GM13976 (cell line): ENCODE measurements at regions not wholly inside any gene's neighbourhood (a gene's known extent, or its start where the extent isn't known, plus 50 kb on each side); places are given as distances from the start of the nearest gene placed in this dataset.

Experiments
- DNase-seq: peaks from one replicate; pipeline ENCODE4 v3.0.0; 2012; ENCODE audit warnings: low spot score
- CTCF ChIP-seq: IDR thresholded peaks from 2 replicates; pipeline ENCODE4 v1.5.1; 2012; ENCODE audit warnings: borderline replicate concordance, mild to moderate bottlenecking; ENCODE audit not compliant: insufficient read depth; ENCODE audit errors: extremely low read depth, missing control alignments, control extremely low read depth
- in situ Hi-C: fragments of 300-500 bp; cut with MboI; formaldehyde crosslinking; loops from one replicate; pipeline ENCODE4 v1.12.0; 2022; ENCODE audit warnings: low sequenced_read_pairs, mixed read lengths, inconsistent platforms; ENCODE audit not compliant: unreplicated experiment

- no peak for TF ChIP-seq CTCF
- in situ Hi-C loops, result no loop called here
- DNase-seq, result no peak
Measured at GRCh38 chr21:15433091-15433490, 296.7 kb upstream of the USP25 start.

- no peak for TF ChIP-seq CTCF
- in situ Hi-C loops, result no loop called here
Measured at GRCh38 chr21:15434163-15434905, 295.4 kb upstream of the USP25 start.

GRCh38 chr21:15436031-15436430, 293.8 kb upstream of the USP25 start:
- in situ Hi-C loops, result no loop called here
- DNase-seq, result no peak
- no peak for TF ChIP-seq CTCF

More at GRCh38 chr21:15434163-15434905, 295.4 kb upstream of the USP25 start:
- DNase-seq, result no peak

- peak; percentile 28 for DNase-seq
- in situ Hi-C loops, result no loop called here
- TF ChIP-seq CTCF, result no peak
Measured at GRCh38 chr21:15437883-15438282, 291.9 kb upstream of the USP25 start.

DNA sequence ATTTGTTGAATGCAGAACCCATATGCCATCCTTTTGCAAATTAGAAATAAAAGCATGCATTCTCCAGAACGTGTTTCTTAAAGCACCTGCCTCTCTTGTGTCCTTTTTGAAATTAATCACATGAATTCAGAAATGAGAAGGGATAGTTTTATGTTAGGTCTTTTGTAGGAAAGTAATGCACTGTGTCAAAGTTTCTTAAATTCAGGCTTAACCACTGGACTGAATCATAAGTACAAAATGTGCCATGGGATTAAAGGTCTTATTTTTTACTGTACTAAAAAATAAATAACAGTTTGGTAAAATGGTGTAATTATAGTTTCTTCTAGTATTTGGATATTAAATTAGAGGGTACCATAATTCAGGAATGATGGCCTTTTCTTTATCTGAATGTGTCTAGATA, 290.1 kb upstream of the USP25 start:
- no peak for TF ChIP-seq CTCF
- in situ Hi-C loops, result no loop called here
- no peak for DNase-seq

- in situ Hi-C loops, result no loop called here
Measured at GRCh38 chr21:15441060-15441493, 288.7 kb upstream of the USP25 start.

More at GRCh38 chr21:15441060-15441493, 288.7 kb upstream of the USP25 start:
- no peak for TF ChIP-seq CTCF
- DNase-seq, result no peak
